Liver (tissue), 7 donors: ENCODE measurements at regions not wholly inside any gene's neighbourhood (a gene's known extent, or its start where the extent isn't known, plus 50 kb on each side); places are given as distances from the start of the nearest gene placed in this dataset.
A peak's percentile ranks its signal among the peaks of the same experiment; 100 is the strongest.

Experiments
- DNase-seq: peaks from one replicate; pipeline ENCODE4 v3.0.0-alpha.2; 2017; ENCODE audit warnings: low spot score
- H3K27ac ChIP-seq, 2 donors: one replicate each; pipeline ENCODE4 v1.7.0; 2013; ENCODE audit warnings: inconsistent platforms in 2 of 2, low read length in 2 of 2, control low read depth in 1 of 2, low read depth in 1 of 2, mild to moderate bottlenecking in 1 of 2
- H3K27me3 ChIP-seq, 4 donors: one replicate each; pipeline versions ENCODE4 v1.6.1 to v1.7.0; 2013; ENCODE audit warnings: low read length in 3 of 4, inconsistent platforms in 1 of 4, mild to moderate bottlenecking in 1 of 4, moderate library complexity in 1 of 4; ENCODE audit not compliant: control insufficient read depth in 4 of 4, insufficient read depth in 4 of 4
- H3K36me3 ChIP-seq, 4 donors: one replicate each; pipeline versions ENCODE4 v1.6.1 to v1.7.0; 2013; ENCODE audit warnings: low read length in 3 of 4, mild to moderate bottlenecking in 3 of 4, low read depth in 1 of 4, moderate library complexity in 1 of 4; ENCODE audit not compliant: control insufficient read depth in 4 of 4, insufficient read depth in 3 of 4
- H3K4me1 ChIP-seq, 4 donors: one replicate each; pipeline versions ENCODE4 v1.6.1 to v1.7.0; 2013; ENCODE audit warnings: low read length in 3 of 4, mild to moderate bottlenecking in 3 of 4, moderate library complexity in 1 of 4; ENCODE audit not compliant: control insufficient read depth in 4 of 4, insufficient read depth in 4 of 4
- H3K4me3 ChIP-seq, 3 donors: one replicate each; pipeline versions ENCODE4 v1.6.1 to v1.7.0; 2013; ENCODE audit warnings: low read length in 3 of 3, control low read depth in 1 of 3, low read depth in 1 of 3, mild to moderate bottlenecking in 1 of 3
- H3K9ac ChIP-seq, 2 donors: one replicate each; pipeline ENCODE4 v1.7.0; 2013; ENCODE audit warnings: low read length in 2 of 2, mild to moderate bottlenecking in 2 of 2, moderate library complexity in 2 of 2, control low read depth in 1 of 2, low read depth in 1 of 2
- H3K9me3 ChIP-seq, 4 donors: one replicate each; pipeline versions ENCODE4 v1.6.1 to v1.7.0; 2013; ENCODE audit warnings: low read length in 3 of 4; ENCODE audit not compliant: control insufficient read depth in 4 of 4
- ATF3 ChIP-seq: IDR thresholded peaks from 2 replicates; pipeline ENCODE4 v1.6.1; 2016; ENCODE audit warnings: antibody characterized with exemption
- EGR1 ChIP-seq, 2 donors: IDR thresholded peaks; 2 replicates each; pipeline ENCODE4 v1.6.1; 2016 to 2018; ENCODE audit warnings: antibody characterized with exemption in 2 of 2, low read depth in 2 of 2
- FOXA1 ChIP-seq: IDR thresholded peaks from 2 replicates; pipeline ENCODE4 v1.6.1; 2016; ENCODE audit warnings: antibody characterized with exemption
- FOXA2 ChIP-seq: IDR thresholded peaks from 2 replicates; pipeline ENCODE4 v1.6.1; 2016; ENCODE audit warnings: antibody characterized with exemption
- HNF4A ChIP-seq, 2 donors: conservative IDR thresholded peaks; 2 replicates each; pipeline ENCODE4 v1.6.1; 2016; ENCODE audit warnings: antibody characterized with exemption in 2 of 2, mild to moderate bottlenecking in 2 of 2
- JUND ChIP-seq, 2 donors: IDR thresholded peaks; 2 replicates each; pipeline ENCODE4 v1.6.1; 2016; ENCODE audit warnings: antibody characterized with exemption in 2 of 2
- MAX ChIP-seq: IDR thresholded peaks from 2 replicates; pipeline ENCODE4 v1.6.1; 2016; ENCODE audit warnings: antibody characterized with exemption
- NR2F2 ChIP-seq: IDR thresholded peaks from 2 replicates; pipeline ENCODE4 v1.6.1; 2016; ENCODE audit warnings: antibody characterized with exemption
- RAD21 ChIP-seq, 2 donors: IDR thresholded peaks; 2 replicates each; pipeline ENCODE4 v1.6.1; 2016; ENCODE audit warnings: antibody characterized with exemption in 2 of 2, mild to moderate bottlenecking in 2 of 2
- RXRA ChIP-seq, 2 donors: IDR thresholded peaks; 2 replicates each; pipeline ENCODE4 v1.6.1; 2017 to 2018; ENCODE audit warnings: antibody characterized with exemption in 2 of 2, mild to moderate bottlenecking in 1 of 2
- SP1 ChIP-seq: IDR thresholded peaks from 2 replicates; pipeline ENCODE4 v1.6.1; 2018; ENCODE audit warnings: antibody characterized with exemption, mild to moderate bottlenecking
- YY1 ChIP-seq: IDR thresholded peaks from 2 replicates; pipeline ENCODE4 v1.6.1; 2016; ENCODE audit warnings: antibody characterized with exemption, mild to moderate bottlenecking
- WGBS: extraction: QIAGEN DNeasy Blood & Tissue Kit; methylation state at CpG from one replicate; pipeline ENCODE4 v1.1.7; 2013; 5-methylcytosine and 5-hydroxymethylcytosine counted together
- TF ChIP-seq, protein P1 (sequence below): IDR thresholded peaks from 2 replicates; pipeline ENCODE4 v1.6.1; 2016; ENCODE audit warnings: antibody characterized with exemption
- donor health status: healthy.
- donor health status: healthy.
- donor health status: healthy.
- donor health status: healthy.

- peaks cover 0 to 2% (median 0%) of the 10 kb centered on the region in 4 donors for H3K27me3 ChIP-seq
- DNase-seq: no peak
- no peak overlapping the region for H3K27ac ChIP-seq
- no peak overlapping the region for H3K9ac ChIP-seq
- no peak overlapping the region for H3K4me3 ChIP-seq
- TF ChIP-seq RXRA (IDR thresholded peaks at IDR 0.05): no peak
- no peak for TF ChIP-seq NR2F2
- TF ChIP-seq RAD21 (IDR thresholded peaks at IDR 0.05): no peak
- no peak for TF ChIP-seq YY1
- TF ChIP-seq, protein P1, sequence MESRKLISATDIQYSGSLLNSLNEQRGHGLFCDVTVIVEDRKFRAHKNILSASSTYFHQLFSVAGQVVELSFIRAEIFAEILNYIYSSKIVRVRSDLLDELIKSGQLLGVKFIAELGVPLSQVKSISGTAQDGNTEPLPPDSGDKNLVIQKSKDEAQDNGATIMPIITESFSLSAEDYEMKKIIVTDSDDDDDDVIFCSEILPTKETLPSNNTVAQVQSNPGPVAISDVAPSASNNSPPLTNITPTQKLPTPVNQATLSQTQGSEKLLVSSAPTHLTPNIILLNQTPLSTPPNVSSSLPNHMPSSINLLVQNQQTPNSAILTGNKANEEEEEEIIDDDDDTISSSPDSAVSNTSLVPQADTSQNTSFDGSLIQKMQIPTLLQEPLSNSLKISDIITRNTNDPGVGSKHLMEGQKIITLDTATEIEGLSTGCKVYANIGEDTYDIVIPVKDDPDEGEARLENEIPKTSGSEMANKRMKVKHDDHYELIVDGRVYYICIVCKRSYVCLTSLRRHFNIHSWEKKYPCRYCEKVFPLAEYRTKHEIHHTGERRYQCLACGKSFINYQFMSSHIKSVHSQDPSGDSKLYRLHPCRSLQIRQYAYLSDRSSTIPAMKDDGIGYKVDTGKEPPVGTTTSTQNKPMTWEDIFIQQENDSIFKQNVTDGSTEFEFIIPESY: no peak
- no peak for TF ChIP-seq JUND (IDR thresholded peaks at IDR 0.05)
- no peak for TF ChIP-seq FOXA2
- TF ChIP-seq ATF3: no peak
- TF ChIP-seq MAX: no peak
- TF ChIP-seq SP1: no peak
- no peak for TF ChIP-seq HNF4A (conservative IDR thresholded peaks at IDR 0.05)
- H3K4me1 ChIP-seq: peaks cover 0 to 9% (median 2%) of the 10 kb centered on the region in 4 donors
- WGBS: 92% methylated on average over 9 of the region's 9 CpGs
- no peaks in the 10 kb centered on the region for H3K36me3 ChIP-seq
- H3K9me3 ChIP-seq: no peaks in the 10 kb centered on the region
Observed at GRCh38 chr6:166688901-166689300, 61.9 kb upstream of the RPS6KA2 start.

- DNase-seq: no peak
- H3K9me3 ChIP-seq: no peaks in the 10 kb centered on the region
- H3K4me3 ChIP-seq: no peak overlapping the region
- no peak overlapping the region for H3K9ac ChIP-seq
- H3K4me1 ChIP-seq: peaks cover 0 to 9% (median 2%) of the 10 kb centered on the region in 4 donors
- TF ChIP-seq ATF3: no peak
- TF ChIP-seq HNF4A (conservative IDR thresholded peaks at IDR 0.05): no peak
- no peak for TF ChIP-seq SP1
- TF ChIP-seq EGR1 (IDR thresholded peaks at IDR 0.05; ENCODE audit: low read depth in 2 of 2): no peak
- no peak for TF ChIP-seq JUND (IDR thresholded peaks at IDR 0.05)
- TF ChIP-seq FOXA1: no peak
- H3K27me3 ChIP-seq: peaks cover 0 to 2% (median 0%) of the 10 kb centered on the region in 4 donors
- no peaks in the 10 kb centered on the region for H3K36me3 ChIP-seq
- 48% methylated on average over 6 of the region's 6 CpGs for WGBS
- no peak overlapping the region for H3K27ac ChIP-seq
Observed at GRCh38 chr6:166687879-166688205, 60.8 kb upstream of the RPS6KA2 start.

DNA sequence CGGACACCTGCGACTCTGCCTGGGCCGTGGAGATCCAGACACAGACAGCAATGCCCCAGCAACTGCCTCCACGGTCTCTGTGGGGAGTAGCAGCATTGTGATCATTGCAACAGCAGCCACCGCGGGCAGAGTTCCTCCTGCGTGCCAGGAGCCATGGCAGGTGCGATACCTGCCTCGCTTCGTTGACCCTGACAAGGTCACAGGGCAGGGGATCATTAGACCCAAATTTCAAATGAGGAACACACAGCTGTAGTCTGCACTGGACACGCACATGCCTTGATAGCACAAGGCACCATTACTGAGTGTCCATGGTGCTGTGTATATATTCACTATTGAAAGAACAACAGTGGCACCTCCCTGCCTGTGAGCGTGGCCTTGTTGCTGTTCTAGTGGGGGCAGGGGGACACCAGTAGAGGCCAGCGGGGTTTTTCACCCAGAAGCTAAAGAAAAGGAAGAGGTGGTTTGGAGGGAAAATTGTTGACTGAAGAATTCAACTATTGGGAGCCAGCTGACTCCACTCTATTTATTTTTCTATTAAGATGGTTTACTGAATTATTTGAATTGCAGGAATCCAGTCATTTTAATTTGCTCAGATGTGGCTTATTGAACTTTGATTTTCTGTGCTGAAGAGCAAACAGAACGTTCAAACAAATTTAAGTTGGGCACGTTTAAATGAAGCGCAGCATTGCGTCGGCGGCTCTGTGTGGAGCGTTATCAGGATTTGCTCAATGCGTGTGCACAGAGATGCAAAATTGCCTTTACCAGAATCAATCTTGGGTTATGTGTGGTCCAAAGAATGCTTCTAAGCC lies 60.2 kb upstream of the RPS6KA2 start:
- TF ChIP-seq HNF4A (conservative IDR thresholded peaks at IDR 0.05): peak; percentile 28 to 53
- TF ChIP-seq FOXA1: no peak
- no peak for TF ChIP-seq ATF3
- no peak overlapping the region for H3K4me3 ChIP-seq

More for the DNA sequence above, 60.2 kb upstream of the RPS6KA2 start:
- Histone ChIP-seq H3K27ac (no peak overlapping the region), H3K4me1 (peaks cover 0 to 9% (median 2%) of the 10 kb centered on the region in 4 donors), H3K36me3 (no peaks in the 10 kb centered on the region), H3K9me3 (no peaks in the 10 kb centered on the region), H3K27me3 (peaks cover 0 to 2% (median 0%) of the 10 kb centered on the region in 4 donors), H3K9ac (no peak overlapping the region)
- 57% methylated on average over 21 of the region's 21 CpGs for WGBS
- DNase-seq: no peak
